ENCODE measurements at regions not wholly inside any gene's neighbourhood (a gene's known extent, or its start where the extent isn't known, plus 50 kb on each side); places are given as distances from the start of the nearest gene placed in this dataset.

GRCh38 chr4:27094783-27095182, 234.1 kb downstream of the STIM2 start:
- in situ Hi-C loops (cut with HindIII; ENCODE audit: low pct_unique_long_range_greater_than_20kb, low sequenced_read_pairs) = no loop called here
- Histone ChIP-seq H3K36me3 (ENCODE audit: control insufficient read depth, insufficient read depth, low read length) (no peaks in the 10 kb centered on the region), H3K4me3 (ENCODE audit: low read depth in 2 of 2, low read length in 2 of 2) (no peak overlapping the region), H3K27me3 (ENCODE audit: control insufficient read depth, insufficient read depth, low read length) (no peaks in the 10 kb centered on the region), H3K4me1 (ENCODE audit: control insufficient read depth, insufficient read depth, low read length) (no peaks in the 10 kb centered on the region), H3K27ac (ENCODE audit: low read length) (no peak overlapping the region), H3K9me3 (ENCODE audit: control insufficient read depth, insufficient read depth, low read depth, low read length) (no peaks in the 10 kb centered on the region)
- POLR2A ChIA-PET = no interaction called here
- ATAC-seq = no peak
- DNase-seq (ENCODE audit: low read depth, low spot score) = no peak
- BruUV-seq (replicated peaks) = no TSS peak
- intact Hi-C loops (cut with micrococcal nuclease; ENCODE audit: unreplicated experiment) = no loop called here
- no peak for TF ChIP-seq REST (IDR thresholded peaks at IDR 0.05; ENCODE audit: insufficient read depth in 1 of 2, low read depth in 2 of 2, low read length in 1 of 2)
- no peak for TF ChIP-seq SIN3A (IDR thresholded peaks at IDR 0.05; ENCODE audit: borderline replicate concordance, insufficient read depth, low read depth, low read length)
- no peak for TF ChIP-seq CTCF (IDR thresholded peaks at IDR 0.05)
- TF ChIP-seq TCF7L2 (IDR thresholded peaks at IDR 0.05; ENCODE audit: low read depth, low read length) = no peak
- no peak for TF ChIP-seq POLR2AphosphoS5 (IDR thresholded peaks at IDR 0.05; ENCODE audit: low read depth, low read length)
- CTCF ChIA-PET = no interaction called here

- in situ Hi-C loops (cut with HindIII; ENCODE audit: low pct_unique_long_range_greater_than_20kb, low sequenced_read_pairs) = no loop called here
- Histone ChIP-seq H3K4me3 (ENCODE audit: low read depth in 2 of 2, low read length in 2 of 2) (no peak overlapping the region), H3K36me3 (ENCODE audit: control insufficient read depth, insufficient read depth, low read length) (no peaks in the 10 kb centered on the region), H3K27me3 (ENCODE audit: control insufficient read depth, insufficient read depth, low read length) (no peaks in the 10 kb centered on the region), H3K27ac (ENCODE audit: low read length) (no peak overlapping the region), H3K4me1 (ENCODE audit: control insufficient read depth, insufficient read depth, low read length) (no peaks in the 10 kb centered on the region), H3K9me3 (ENCODE audit: control insufficient read depth, insufficient read depth, low read depth, low read length) (no peaks in the 10 kb centered on the region)
- DNase-seq (ENCODE audit: low read depth, low spot score) (no peak), ATAC-seq (no peak)
- TF ChIP-seq TCF7L2 (IDR thresholded peaks at IDR 0.05; ENCODE audit: low read depth, low read length) (no peak), POLR2AphosphoS5 (IDR thresholded peaks at IDR 0.05; ENCODE audit: low read depth, low read length) (no peak), REST (IDR thresholded peaks at IDR 0.05; ENCODE audit: insufficient read depth in 1 of 2, low read depth in 2 of 2, low read length in 1 of 2) (no peak), SIN3A (IDR thresholded peaks at IDR 0.05; ENCODE audit: borderline replicate concordance, insufficient read depth, low read depth, low read length) (no peak), CTCF (IDR thresholded peaks at IDR 0.05) (no peak)
- POLR2A ChIA-PET = no interaction called here
- CTCF ChIA-PET = no interaction called here
- intact Hi-C loops (cut with micrococcal nuclease; ENCODE audit: unreplicated experiment) = no loop called here
- BruUV-seq (replicated peaks) = no TSS peak
Observed at GRCh38 chr4:27096142-27096824, 235.6 kb downstream of the STIM2 start.

All from Panc1 (cell line).